HEK293T (cell line): ENCODE measurements at regions not wholly inside any gene's neighbourhood (a gene's known extent, or its start where the extent isn't known, plus 50 kb on each side); places are given as distances from the start of the nearest gene placed in this dataset.

Experiments
- CTCF ChIA-PET: fragments of 350-600 bp; formaldehyde crosslinking; extraction: SDS; loops from one replicate; lab custom pipeline; 2021; ENCODE audit warnings: antibody characterized with exemption, inconsistent platforms; lab: Yijun Ruan, JAX
- POLR2A ChIA-PET: fragments of 350-600 bp; formaldehyde crosslinking; extraction: SDS; loops from one replicate; lab custom pipeline; 2020; ENCODE audit warnings: antibody characterized with exemption, inconsistent platforms; lab: Yijun Ruan, JAX
- DNase-seq: peaks from one replicate; pipeline ENCODE4 v3.0.0; 2012; ENCODE audit warnings: mixed read lengths; ENCODE audit errors: extremely low spot score
- ARNT ChIP-seq: fragments of 450-650 bp; IDR thresholded peaks from 2 replicates; pipeline ENCODE4 v1.6.1; 2017; ENCODE audit warnings: mild to moderate bottlenecking
- BHLHE40 ChIP-seq: fragments of 450-650 bp; IDR thresholded peaks from 2 replicates; pipeline ENCODE4 v1.6.1; 2016; ENCODE audit warnings: mild to moderate bottlenecking, moderate library complexity, borderline replicate concordance
- CTBP1 ChIP-seq: fragments of 450-650 bp; IDR thresholded peaks from 2 replicates; pipeline ENCODE4 v1.6.1; 2016; ENCODE audit warnings: borderline replicate concordance
- ELF4 ChIP-seq: fragments of 450-650 bp; IDR thresholded peaks from 2 replicates; pipeline ENCODE4 v1.6.1; 2017; ENCODE audit warnings: antibody characterized with exemption
- FOXA1 ChIP-seq: fragments of 450-650 bp; IDR thresholded peaks from 2 replicates; pipeline ENCODE4 v1.6.1; 2016; ENCODE audit warnings: mild to moderate bottlenecking
- FOXK2 ChIP-seq: fragments of 450-650 bp; IDR thresholded peaks from 2 replicates; pipeline ENCODE4 v1.6.1; 2016; ENCODE audit warnings: mild to moderate bottlenecking
- FOXM1 ChIP-seq: fragments of 450-650 bp; IDR thresholded peaks from 2 replicates; pipeline ENCODE4 v1.6.1; 2017; ENCODE audit warnings: mild to moderate bottlenecking, borderline replicate concordance
- HDGF ChIP-seq: fragments of 450-650 bp; IDR thresholded peaks from 2 replicates; pipeline ENCODE4 v1.6.1; 2017; ENCODE audit warnings: antibody characterized with exemption, borderline replicate concordance
- L3MBTL2 ChIP-seq: fragments of 450-650 bp; conservative IDR thresholded peaks from 2 replicates; pipeline ENCODE4 v1.6.1; 2016; ENCODE audit warnings: mild to moderate bottlenecking
- LEF1 ChIP-seq: fragments of 450-650 bp; IDR thresholded peaks from 2 replicates; pipeline ENCODE4 v1.6.1; 2017; ENCODE audit warnings: mild to moderate bottlenecking, borderline replicate concordance
- NFRKB ChIP-seq: fragments of 450-650 bp; IDR thresholded peaks from 2 replicates; pipeline ENCODE4 v1.6.1; 2016; ENCODE audit warnings: mild to moderate bottlenecking, moderate library complexity
- SP1 ChIP-seq: fragments of 450-650 bp; IDR thresholded peaks from 2 replicates; pipeline ENCODE4 v1.6.1; 2017
- SUZ12 ChIP-seq: fragments of 450-650 bp; IDR thresholded peaks from 2 replicates; pipeline ENCODE4 v1.6.1; 2016; ENCODE audit warnings: mild to moderate bottlenecking
- TARDBP ChIP-seq: fragments of 450-650 bp; IDR thresholded peaks from 2 replicates; pipeline ENCODE4 v1.6.1; 2016
- ZNF384 ChIP-seq: fragments of 450-650 bp; IDR thresholded peaks from 2 replicates; pipeline ENCODE4 v1.6.1; 2016
- TF ChIP-seq, protein P1 (sequence below): fragments of 450-650 bp; IDR thresholded peaks from 2 replicates; pipeline ENCODE4 v1.6.1; 2016

- CTCF ChIA-PET, result no interaction called here
- DNase-seq, result no peak
- POLR2A ChIA-PET, result interaction anchor here (0.9 kb wide), 1 partner anchor 68 kb away, joined by 3 read pairs; no protein-coding TSS in a partner anchor
- TF ChIP-seq TARDBP (no peak), FOXA1 (no peak), SUZ12 (no peak)
Observed at GRCh38 chr6:11345536-11345935, 113.1 kb upstream of the NEDD9 start.

- ChIA-PET POLR2A (no interaction called here), CTCF (no interaction called here)
- TF ChIP-seq CTBP1 (no peak), ARNT (no peak), TARDBP (no peak), FOXK2 (no peak), ELF4 (no peak), ZNF384 (no peak), HDGF (no peak), FOXM1 (no peak), BHLHE40 (no peak), FOXA1 (no peak), LEF1 (no peak), SP1 (no peak), L3MBTL2 (no peak), SUZ12 (no peak)
- TF ChIP-seq, protein P1, sequence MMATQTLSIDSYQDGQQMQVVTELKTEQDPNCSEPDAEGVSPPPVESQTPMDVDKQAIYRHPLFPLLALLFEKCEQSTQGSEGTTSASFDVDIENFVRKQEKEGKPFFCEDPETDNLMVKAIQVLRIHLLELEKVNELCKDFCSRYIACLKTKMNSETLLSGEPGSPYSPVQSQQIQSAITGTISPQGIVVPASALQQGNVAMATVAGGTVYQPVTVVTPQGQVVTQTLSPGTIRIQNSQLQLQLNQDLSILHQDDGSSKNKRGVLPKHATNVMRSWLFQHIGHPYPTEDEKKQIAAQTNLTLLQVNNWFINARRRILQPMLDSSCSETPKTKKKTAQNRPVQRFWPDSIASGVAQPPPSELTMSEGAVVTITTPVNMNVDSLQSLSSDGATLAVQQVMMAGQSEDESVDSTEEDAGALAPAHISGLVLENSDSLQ, result no peak
- DNase-seq, result no peak
Observed at GRCh38 chr6:11343963-11344723, 111.7 kb upstream of the NEDD9 start.

DNA sequence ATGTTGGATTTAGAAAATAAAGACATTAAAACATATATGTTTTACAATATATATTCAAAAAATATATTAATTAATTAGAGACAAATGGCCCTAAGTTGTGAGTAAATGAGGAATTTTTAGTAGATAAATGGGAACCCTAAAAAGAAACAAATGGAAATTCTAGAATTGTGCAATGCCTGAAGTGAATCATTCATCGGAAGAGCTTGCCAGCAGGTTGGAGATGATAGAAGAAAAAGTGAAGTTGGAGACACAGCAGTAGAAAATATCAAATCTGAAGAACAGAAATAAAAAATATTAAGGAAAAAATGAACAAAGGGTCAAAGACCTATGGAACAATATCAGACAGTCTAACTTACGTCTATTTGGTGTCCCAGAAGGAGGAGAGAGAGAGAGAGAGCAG is 109.4 kb upstream of the NEDD9 start:
- CTCF ChIA-PET, result no interaction called here
- POLR2A ChIA-PET, result no interaction called here
- no peak for DNase-seq
- no peak for TF ChIP-seq BHLHE40
- no peak for TF ChIP-seq CTBP1
- no peak for TF ChIP-seq FOXK2
- no peak for TF ChIP-seq HDGF
- no peak for TF ChIP-seq LEF1
- no peak for TF ChIP-seq SP1
- TF ChIP-seq, protein P1, result no peak
- TF ChIP-seq TARDBP, result no peak

DNA sequence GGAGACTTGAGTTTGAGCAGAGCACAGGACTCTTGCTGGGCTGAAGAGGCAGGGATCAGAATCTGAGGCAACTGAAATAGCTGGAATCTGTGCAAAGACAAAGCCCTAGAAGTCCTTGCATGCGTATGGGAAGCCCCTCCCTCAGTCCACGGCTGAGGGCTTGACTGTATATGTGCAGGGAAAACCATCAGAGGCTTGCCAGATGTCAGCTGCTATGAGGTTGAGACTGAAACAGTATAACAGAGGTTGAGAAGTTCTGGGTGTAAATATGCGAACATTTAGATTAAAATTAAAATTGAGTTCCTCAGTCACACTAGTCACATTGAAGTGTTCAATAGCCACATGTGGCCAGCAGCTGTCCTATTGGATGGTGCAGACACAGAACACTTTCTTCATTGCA is 108.8 kb upstream of the NEDD9 start:
- no peak for DNase-seq
- ChIA-PET CTCF (no interaction called here), POLR2A (no interaction called here)
- TF ChIP-seq L3MBTL2, result no peak
- TF ChIP-seq NFRKB, result no peak
- TF ChIP-seq ZNF384, result no peak
- no peak for TF ChIP-seq SUZ12
- no peak for TF ChIP-seq TARDBP
- TF ChIP-seq BHLHE40, result no peak
- TF ChIP-seq, protein P1, result no peak
- no peak for TF ChIP-seq FOXK2
- TF ChIP-seq FOXA1, result no peak
- no peak for TF ChIP-seq FOXM1

GRCh38 chr6:11339380-11339779 is 106.9 kb upstream of the NEDD9 start:
- TF ChIP-seq ELF4, result no peak
- TF ChIP-seq FOXM1, result no peak
- TF ChIP-seq ARNT, result no peak
- TF ChIP-seq HDGF, result no peak
- TF ChIP-seq FOXA1, result no peak
- TF ChIP-seq, protein P1, result no peak
- TF ChIP-seq L3MBTL2, result no peak
- TF ChIP-seq ZNF384, result no peak
- TF ChIP-seq LEF1, result no peak
- TF ChIP-seq TARDBP, result no peak
- no peak for TF ChIP-seq CTBP1
- TF ChIP-seq BHLHE40, result no peak
- no peak for TF ChIP-seq SP1
- no peak for TF ChIP-seq NFRKB
- no peak for TF ChIP-seq FOXK2
- TF ChIP-seq SUZ12, result no peak
- CTCF ChIA-PET, result no interaction called here
- POLR2A ChIA-PET, result interaction anchor here (1.2 kb wide), 1 partner anchor 14 kb away, joined by 4 read pairs; no protein-coding TSS in a partner anchor
- no peak for DNase-seq

DNA sequence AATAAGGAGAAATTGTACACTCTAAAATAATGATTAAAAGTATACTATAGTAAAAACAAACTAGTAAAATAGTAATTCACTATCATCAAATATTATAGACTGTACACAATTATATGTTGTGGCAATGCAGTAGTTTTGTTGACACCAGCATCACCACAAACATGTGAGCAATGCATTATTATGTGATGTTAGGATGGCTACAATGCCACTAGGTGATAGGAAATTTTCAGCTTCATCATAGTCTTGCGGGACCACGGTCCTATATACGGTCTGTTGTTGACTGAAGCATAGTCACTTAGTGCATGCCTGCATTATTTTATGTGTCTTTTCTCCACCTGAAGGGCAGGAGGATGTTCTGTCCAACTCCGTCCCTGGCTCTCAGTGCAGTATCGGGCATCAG is 104.8 kb upstream of the NEDD9 start:
- no peak for DNase-seq
- TF ChIP-seq CTBP1 (no peak), ELF4 (no peak), HDGF (no peak), FOXM1 (no peak), ZNF384 (no peak), L3MBTL2 (no peak), NFRKB (no peak), BHLHE40 (no peak), FOXA1 (no peak), ARNT (no peak), LEF1 (no peak), FOXK2 (no peak)
- TF ChIP-seq, protein P1, result no peak
- POLR2A ChIA-PET, result no interaction called here
- CTCF ChIA-PET, result no interaction called here
